ENCODE measurements at regions not wholly inside any gene's neighbourhood (a gene's known extent, or its start where the extent isn't known, plus 50 kb on each side); places are given as distances from the start of the nearest gene placed in this dataset.

GRCh38 chr7:79647711-79648110 is 194.2 kb upstream of the MAGI2 start:
- TF ChIP-seq CTCF (conservative IDR thresholded peaks at IDR 0.05; ENCODE audit: low read depth, low read length), result no peak
- TF ChIP-seq EZH2phosphoT487 (IDR thresholded peaks at IDR 0.05; ENCODE audit: borderline replicate concordance, low read length), result no peak

Measured in PC-3 (cell line).